Hepatocyte (in vitro differentiated cells): ENCODE measurements at regions not wholly inside any gene's neighbourhood (a gene's known extent, or its start where the extent isn't known, plus 50 kb on each side); places are given as distances from the start of the nearest gene placed in this dataset.

Experiments used
- DNase-seq: peaks from one replicate; pipeline ENCODE4 v3.0.0-alpha.2; 2016; ENCODE audit warnings: low spot score
- H2AFZ ChIP-seq: fragments of 200-600 bp; sonication (generic); 2 replicates; pipeline ENCODE4 v1.6.0; 2016; ENCODE audit warnings: antibody characterized with exemption, mild to moderate bottlenecking
- H3K27ac ChIP-seq: fragments of 200-600 bp; sonication (generic); 2 replicates; pipeline ENCODE4 v1.5.1; 2016; ENCODE audit warnings: mild to moderate bottlenecking
- H3K27me3 ChIP-seq: fragments of 200-600 bp; sonication (generic); 2 replicates; pipeline ENCODE4 v1.6.1; 2016
- H3K36me3 ChIP-seq: fragments of 200-600 bp; sonication (generic); replicated peaks from 2 replicates; pipeline ENCODE4 v1.5.1; 2016; ENCODE audit warnings: low read depth; ENCODE audit not compliant: insufficient read depth
- H3K4me1 ChIP-seq: fragments of 200-600 bp; sonication (generic); 2 replicates; pipeline ENCODE4 v1.5.1; 2016; ENCODE audit warnings: mild to moderate bottlenecking, moderate library complexity; ENCODE audit not compliant: insufficient read depth
- H3K4me2 ChIP-seq: fragments of 200-600 bp; sonication (generic); 2 replicates; pipeline ENCODE4 v1.6.0; 2016
- H3K4me3 ChIP-seq: fragments of 200-600 bp; sonication (generic); 2 replicates; pipeline ENCODE4 v1.5.1; 2016; ENCODE audit warnings: mild to moderate bottlenecking
- H3K79me2 ChIP-seq: fragments of 200-600 bp; sonication (generic); 2 replicates; pipeline ENCODE4 v1.6.0; 2017; ENCODE audit warnings: mild to moderate bottlenecking
- H3K9me2 ChIP-seq: fragments of 200-600 bp; sonication (generic); replicated peaks from 2 replicates; pipeline ENCODE4 v1.6.0; 2017; ENCODE audit warnings: mild to moderate bottlenecking; ENCODE audit not compliant: insufficient read depth
- H3K9me3 ChIP-seq: fragments of 200-600 bp; sonication (generic); 2 replicates; pipeline ENCODE4 v1.5.1; 2016; ENCODE audit warnings: low read depth, mild to moderate bottlenecking
- H4K20me1 ChIP-seq: fragments of 200-600 bp; sonication (generic); 2 replicates; pipeline ENCODE4 v1.6.0; 2016; ENCODE audit warnings: mild to moderate bottlenecking; ENCODE audit not compliant: insufficient read depth, poor library complexity, severe bottlenecking
- EZH2 ChIP-seq: fragments of 200-600 bp; sonication (generic); IDR thresholded peaks from 2 replicates; pipeline ENCODE4 v1.6.1; 2016; ENCODE audit warnings: antibody characterized with exemption, mild to moderate bottlenecking, borderline replicate concordance
- EZH2phosphoT487 ChIP-seq: fragments of 200-600 bp; sonication (generic); IDR thresholded peaks from one replicate; pipeline ENCODE4 v1.6.1; 2018; ENCODE audit warnings: antibody characterized with exemption, mild to moderate bottlenecking, low read depth, moderate library complexity; ENCODE audit not compliant: unreplicated experiment, severe bottlenecking
- WGBS: methylation state at CpG from one replicate; pipeline ENCODE4 v1.1.6; 2016; ENCODE audit warnings: low lambda C conversion rate; ENCODE audit errors: missing lambda C conversion rate; 5-methylcytosine and 5-hydroxymethylcytosine counted together
- TF ChIP-seq, protein P1 (sequence below): fragments of 200-600 bp; sonication (generic); IDR thresholded peaks from 2 replicates; pipeline ENCODE4 v1.5.1; 2016; ENCODE audit warnings: antibody characterized with exemption, mild to moderate bottlenecking; ENCODE audit not compliant: poor library complexity

DNA sequence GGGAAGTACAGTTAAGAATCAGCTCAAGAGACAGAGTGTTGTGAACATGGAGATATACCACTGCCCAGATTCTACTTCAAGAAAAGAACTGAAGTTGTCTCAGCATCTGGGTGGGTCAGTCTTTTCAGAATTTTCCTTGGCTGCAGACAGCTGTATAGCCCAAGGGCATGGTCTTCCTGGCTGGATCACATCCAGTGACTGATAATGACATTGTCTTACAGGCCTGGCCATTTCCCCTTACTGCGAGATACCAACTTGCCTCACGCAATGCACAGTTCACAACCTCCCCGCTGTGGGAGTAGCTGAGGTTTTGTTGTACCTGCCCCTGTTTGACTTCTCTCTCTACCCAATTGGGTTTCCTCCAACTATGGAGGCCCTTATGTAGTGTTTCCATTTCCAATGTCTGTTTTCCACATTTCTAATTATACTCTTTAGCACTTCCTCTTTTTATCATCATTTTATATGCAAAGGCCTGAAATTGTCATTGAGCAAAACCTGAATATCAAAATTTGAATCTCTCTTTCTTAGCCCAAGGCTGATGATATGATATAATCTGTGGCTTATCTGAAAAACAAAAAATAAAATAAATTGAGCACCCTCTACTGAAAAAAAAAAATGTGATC lies 209.1 kb downstream of the NAF1 start:
- Histone ChIP-seq H3K4me1 (no peaks in the 10 kb centered on the region), H2AFZ (no peak overlapping the region), H3K9me2 (no peaks in the 10 kb centered on the region), H3K4me2 (no peak overlapping the region), H3K27ac (no peak overlapping the region), H3K36me3 (no peaks in the 10 kb centered on the region), H3K9me3 (no peaks in the 10 kb centered on the region), H4K20me1 (no peaks in the 10 kb centered on the region), H3K4me3 (no peak overlapping the region), H3K27me3 (no peaks in the 10 kb centered on the region), H3K79me2 (no peaks in the 10 kb centered on the region)
- DNase-seq: no peak
- WGBS: 98% methylated on average over 3 of the region's 3 CpGs
- TF ChIP-seq EZH2: no peak

DNA sequence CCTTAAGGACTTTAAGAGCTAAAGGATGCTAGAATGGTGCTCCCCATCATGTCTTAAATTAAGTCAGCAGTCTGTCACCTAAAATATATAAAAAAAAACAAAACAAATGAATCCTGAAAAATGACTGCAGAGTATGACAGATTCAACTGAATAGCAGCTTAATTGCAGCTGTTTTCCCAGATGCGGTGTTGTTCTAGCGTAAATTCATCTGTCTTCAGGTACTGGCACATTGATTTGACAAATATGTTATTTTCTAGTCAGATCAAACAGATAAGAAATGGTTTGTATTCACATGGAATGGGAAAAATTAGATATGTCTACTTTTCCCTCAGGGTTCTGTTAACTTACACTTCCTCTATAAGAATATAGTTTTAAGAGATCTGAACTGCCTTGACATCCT lies 211.7 kb downstream of the NAF1 start:
- no peak for DNase-seq
- H3K27ac ChIP-seq: no peak overlapping the region
- no peaks in the 10 kb centered on the region for H3K36me3 ChIP-seq
- no peaks in the 10 kb centered on the region for H3K4me1 ChIP-seq
- no peak overlapping the region for H3K4me3 ChIP-seq
- TF ChIP-seq EZH2phosphoT487 (no peak), EZH2 (no peak)
- TF ChIP-seq, protein P1, sequence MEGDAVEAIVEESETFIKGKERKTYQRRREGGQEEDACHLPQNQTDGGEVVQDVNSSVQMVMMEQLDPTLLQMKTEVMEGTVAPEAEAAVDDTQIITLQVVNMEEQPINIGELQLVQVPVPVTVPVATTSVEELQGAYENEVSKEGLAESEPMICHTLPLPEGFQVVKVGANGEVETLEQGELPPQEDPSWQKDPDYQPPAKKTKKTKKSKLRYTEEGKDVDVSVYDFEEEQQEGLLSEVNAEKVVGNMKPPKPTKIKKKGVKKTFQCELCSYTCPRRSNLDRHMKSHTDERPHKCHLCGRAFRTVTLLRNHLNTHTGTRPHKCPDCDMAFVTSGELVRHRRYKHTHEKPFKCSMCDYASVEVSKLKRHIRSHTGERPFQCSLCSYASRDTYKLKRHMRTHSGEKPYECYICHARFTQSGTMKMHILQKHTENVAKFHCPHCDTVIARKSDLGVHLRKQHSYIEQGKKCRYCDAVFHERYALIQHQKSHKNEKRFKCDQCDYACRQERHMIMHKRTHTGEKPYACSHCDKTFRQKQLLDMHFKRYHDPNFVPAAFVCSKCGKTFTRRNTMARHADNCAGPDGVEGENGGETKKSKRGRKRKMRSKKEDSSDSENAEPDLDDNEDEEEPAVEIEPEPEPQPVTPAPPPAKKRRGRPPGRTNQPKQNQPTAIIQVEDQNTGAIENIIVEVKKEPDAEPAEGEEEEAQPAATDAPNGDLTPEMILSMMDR: no peak
- H3K27me3 ChIP-seq: no peaks in the 10 kb centered on the region
- WGBS: 100% methylated on average over 2 of the region's 2 CpGs
- no peaks in the 10 kb centered on the region for H4K20me1 ChIP-seq
- H2AFZ ChIP-seq: no peak overlapping the region
- H3K9me2 ChIP-seq: no peaks in the 10 kb centered on the region
- no peak overlapping the region for H3K4me2 ChIP-seq
- no peaks in the 10 kb centered on the region for H3K79me2 ChIP-seq
- no peaks in the 10 kb centered on the region for H3K9me3 ChIP-seq

DNA sequence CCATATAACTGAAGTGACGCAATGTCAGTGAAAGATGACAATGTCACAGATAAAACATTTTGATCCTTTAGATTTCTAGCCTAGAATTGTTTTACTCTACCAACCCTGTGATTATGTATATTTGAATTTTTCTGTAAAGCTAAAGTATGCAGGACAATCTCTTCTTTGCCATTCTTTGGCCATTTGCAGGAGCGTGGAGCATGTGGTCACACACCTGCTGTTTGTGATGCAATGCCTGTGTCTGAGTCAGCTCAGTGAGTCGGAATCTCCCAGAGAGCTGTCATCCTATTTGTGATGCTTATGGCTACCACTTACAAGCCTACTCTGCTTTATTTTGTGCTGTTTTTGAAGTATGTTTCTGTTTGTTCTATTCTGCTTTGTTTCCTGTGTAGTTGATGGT lies 214.5 kb downstream of the NAF1 start:
- H3K4me3 ChIP-seq: no peak overlapping the region
- no peaks in the 10 kb centered on the region for H3K4me1 ChIP-seq
- no peaks in the 10 kb centered on the region for H3K27me3 ChIP-seq
- WGBS: 76% methylated on average over 3 of the region's 3 CpGs
- H3K9me2 ChIP-seq: no peaks in the 10 kb centered on the region
- H2AFZ ChIP-seq: no peak overlapping the region
- TF ChIP-seq EZH2 (no peak), EZH2phosphoT487 (no peak)
- TF ChIP-seq, protein P1: no peak
- H3K79me2 ChIP-seq: no peaks in the 10 kb centered on the region
- no peaks in the 10 kb centered on the region for H4K20me1 ChIP-seq
- DNase-seq: peak; percentile 23
- H3K36me3 ChIP-seq: no peaks in the 10 kb centered on the region
- H3K27ac ChIP-seq: no peak overlapping the region
- no peaks in the 10 kb centered on the region for H3K9me3 ChIP-seq
- no peak overlapping the region for H3K4me2 ChIP-seq

DNA sequence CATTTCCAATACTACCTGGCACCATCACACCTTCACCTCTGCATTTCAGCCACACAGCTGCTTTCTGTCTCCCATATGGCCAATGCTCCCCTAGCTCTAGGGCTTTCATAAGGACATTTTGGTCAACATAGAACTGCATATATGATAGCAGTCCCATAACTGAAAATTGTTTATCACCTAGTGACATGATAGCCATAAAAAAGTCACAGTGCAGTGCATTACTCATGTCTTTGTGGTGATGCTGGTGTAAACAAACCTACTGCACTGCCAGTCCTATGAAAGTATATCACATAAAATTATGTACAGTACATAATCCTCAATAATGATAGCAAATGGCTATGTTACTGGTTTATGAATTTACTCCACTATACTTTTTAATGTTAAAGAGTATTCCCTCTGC lies 221.0 kb downstream of the NAF1 start:
- Histone ChIP-seq H3K27ac (no peak overlapping the region), H3K27me3 (no peaks in the 10 kb centered on the region)

More for the DNA sequence above, 221.0 kb downstream of the NAF1 start:
- H3K9me2 ChIP-seq: no peaks in the 10 kb centered on the region
- H3K4me2 ChIP-seq: no peak overlapping the region
- no peak for DNase-seq
- H2AFZ ChIP-seq: no peak overlapping the region
- H3K79me2 ChIP-seq: no peaks in the 10 kb centered on the region
- no peaks in the 10 kb centered on the region for H3K36me3 ChIP-seq
- no peaks in the 10 kb centered on the region for H3K4me1 ChIP-seq
- no peak overlapping the region for H3K4me3 ChIP-seq
- no peak for TF ChIP-seq EZH2phosphoT487
- no peak for TF ChIP-seq EZH2
- TF ChIP-seq, protein P1: no peak
- H4K20me1 ChIP-seq: no peaks in the 10 kb centered on the region
- no peaks in the 10 kb centered on the region for H3K9me3 ChIP-seq
